CD8-positive, alpha-beta memory T cell (primary cell): ENCODE measurements at regions not wholly inside any gene's neighbourhood (a gene's known extent, or its start where the extent isn't known, plus 50 kb on each side); places are given as distances from the start of the nearest gene placed in this dataset.

Experiments used
- CTCF ChIA-PET: fragments of 350-600 bp; sonication (Branson Sonifier 250); formaldehyde crosslinking; loops from one replicate; lab custom pipeline; 2021; ENCODE audit warnings: antibody characterized with exemption; lab: Charles Lee
- POLR2A ChIA-PET: fragments of 350-600 bp; sonication (Branson Sonifier 250); formaldehyde crosslinking; loops from one replicate; lab custom pipeline; 2021; ENCODE audit warnings: antibody characterized with exemption; lab: Charles Lee
- DNase-seq, 5 donors: peaks; one replicate each; pipeline versions ENCODE4 v3.0.0 to v3.0.0-alpha.2; 2020 to 2022; ENCODE audit warnings: mixed read lengths in 1 of 5
- H3K27ac ChIP-seq: one replicate; pipeline ENCODE4 v1.7.0; 2013; ENCODE audit warnings: low read depth, mild to moderate bottlenecking, low read length, moderate library complexity
- H3K27me3 ChIP-seq: 2 replicates; pipeline ENCODE4 v1.7.0; 2013; ENCODE audit warnings: low read length, mild to moderate bottlenecking; ENCODE audit not compliant: insufficient read depth, poor library complexity, severe bottlenecking
- H3K36me3 ChIP-seq: 2 replicates; pipeline ENCODE4 v1.7.0; 2013; ENCODE audit warnings: mild to moderate bottlenecking, low read length, moderate library complexity; ENCODE audit not compliant: insufficient read depth
- H3K4me1 ChIP-seq: 2 replicates; pipeline ENCODE4 v1.7.0; 2013; ENCODE audit warnings: mild to moderate bottlenecking, low read length, moderate library complexity; ENCODE audit not compliant: insufficient read depth
- H3K4me3 ChIP-seq: 2 replicates; pipeline ENCODE4 v1.7.0; 2013; ENCODE audit warnings: mild to moderate bottlenecking, low read length
- H3K9me3 ChIP-seq: 2 replicates; pipeline ENCODE4 v1.7.0; 2013; ENCODE audit warnings: mild to moderate bottlenecking, low read length
- H3K27ac Mint-ChIP-seq, 8 donors: one replicate each; pipeline ENCODE4 v1.8.0; 2020 to 2021; ENCODE audit warnings: mixed read lengths in 8 of 8, mild to moderate bottlenecking in 6 of 8, inconsistent platforms in 3 of 8, moderate library complexity in 3 of 8
- H3K27me3 Mint-ChIP-seq, 2 donors: one replicate each; pipeline ENCODE4 v1.8.0; 2020 to 2021; ENCODE audit warnings: mixed read lengths in 2 of 2, mild to moderate bottlenecking in 1 of 2, moderate library complexity in 1 of 2
- H3K36me3 Mint-ChIP-seq, 3 donors: one replicate each; pipeline ENCODE4 v1.8.0; 2020 to 2021; ENCODE audit warnings: mixed read lengths in 3 of 3, inconsistent platforms in 1 of 3, mild to moderate bottlenecking in 1 of 3
- H3K4me1 Mint-ChIP-seq, 3 donors: one replicate each; pipeline ENCODE4 v1.8.0; 2020 to 2021; ENCODE audit warnings: mixed read lengths in 3 of 3, inconsistent platforms in 1 of 3, mild to moderate bottlenecking in 1 of 3
- H3K4me3 Mint-ChIP-seq, 7 donors: one replicate each; pipeline ENCODE4 v1.8.0; 2020 to 2021; ENCODE audit warnings: mixed read lengths in 7 of 7, mild to moderate bottlenecking in 6 of 7, moderate library complexity in 4 of 7, inconsistent platforms in 2 of 7
- H3K9me3 Mint-ChIP-seq, 5 donors: one replicate each; pipeline ENCODE4 v1.8.0; 2020 to 2022; ENCODE audit warnings: mixed read lengths in 5 of 5, mild to moderate bottlenecking in 3 of 5, moderate library complexity in 2 of 5, inconsistent platforms in 1 of 5

DNA sequence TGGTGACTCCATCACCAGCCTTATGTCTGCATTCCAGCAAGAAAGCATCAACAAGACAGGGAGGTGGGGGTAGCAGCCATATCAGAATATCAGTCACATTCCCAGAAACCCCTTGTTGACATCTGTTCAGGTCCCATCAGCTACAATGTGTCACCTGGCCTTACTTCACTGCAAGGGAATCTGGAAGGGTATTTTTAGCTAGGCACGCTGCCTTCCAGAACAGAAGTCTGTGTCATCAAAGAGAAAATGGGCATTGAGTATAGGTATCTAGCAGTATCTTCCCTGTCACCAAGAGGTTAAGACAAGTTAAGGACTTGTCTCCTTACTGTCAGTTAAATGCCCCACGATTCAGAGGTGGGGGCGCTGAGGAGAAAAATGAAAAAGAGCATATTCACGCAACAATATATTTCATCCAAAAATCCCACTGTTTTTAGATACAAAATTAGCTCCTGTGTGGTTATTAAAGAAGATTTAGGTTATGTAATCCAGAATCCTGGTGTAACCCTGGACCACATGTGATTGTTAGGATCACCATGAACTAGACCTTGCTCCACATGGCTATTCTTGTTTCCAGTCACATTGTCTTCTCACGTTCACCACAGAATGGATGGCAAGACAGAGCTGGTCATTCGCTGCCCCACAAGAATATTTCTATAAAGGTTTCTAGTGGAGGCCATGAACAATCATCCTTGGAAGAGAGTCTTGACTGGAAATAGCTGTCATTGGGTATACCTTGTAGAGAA is 60.0 kb upstream of the PDHA1 start:
- Mint-ChIP-seq H3K27me3 (peaks cover 16 to 22% of the 10 kb centered on the region in 2 donors), H3K4me3 (no peak overlapping the region), H3K27ac (no peak overlapping the region), H3K9me3 (peaks cover 0 to 4% (median 0%) of the 10 kb centered on the region in 5 donors), H3K36me3 (no peaks in the 10 kb centered on the region), H3K4me1 (no peaks in the 10 kb centered on the region)
- Histone ChIP-seq H3K36me3 (no peaks in the 10 kb centered on the region), H3K4me1 (no peaks in the 10 kb centered on the region), H3K27ac (no peak overlapping the region), H3K27me3 (no peaks in the 10 kb centered on the region), H3K9me3 (no peaks in the 10 kb centered on the region), H3K4me3 (no peak overlapping the region)
- POLR2A ChIA-PET, result no interaction called here
- CTCF ChIA-PET, result no interaction called here
- no peak for DNase-seq

DNA sequence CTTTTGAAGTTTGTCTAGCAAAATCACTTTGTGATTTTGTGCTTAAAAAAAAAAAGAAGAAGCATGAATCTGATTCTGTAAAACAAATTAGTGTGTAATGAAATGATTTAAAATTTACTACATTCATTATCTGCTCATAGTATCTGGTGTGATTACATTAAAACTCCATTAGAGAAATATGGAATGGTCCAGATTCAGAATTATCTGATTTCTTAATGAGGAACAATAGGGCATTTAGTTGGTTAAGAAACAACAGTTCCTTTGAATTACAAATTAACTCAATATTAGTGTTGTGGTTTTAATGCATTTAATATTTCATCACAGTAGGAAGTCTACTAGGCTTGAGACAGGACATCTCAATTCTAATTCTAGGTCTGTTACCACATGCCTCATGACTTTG is 57.9 kb upstream of the PDHA1 start:
- DNase-seq, result no peak
- H3K36me3 ChIP-seq, result no peaks in the 10 kb centered on the region
- H3K27ac ChIP-seq, result no peak overlapping the region
- Mint-ChIP-seq H3K27me3 (peaks cover 20 to 24% of the 10 kb centered on the region in 2 donors), H3K4me1 (no peaks in the 10 kb centered on the region), H3K27ac (no peak overlapping the region), H3K4me3 (no peak overlapping the region), H3K9me3 (peaks cover 0 to 4% (median 0%) of the 10 kb centered on the region in 5 donors), H3K36me3 (no peaks in the 10 kb centered on the region)
- no peaks in the 10 kb centered on the region for H3K9me3 ChIP-seq
- H3K4me1 ChIP-seq, result no peaks in the 10 kb centered on the region
- H3K4me3 ChIP-seq, result no peak overlapping the region
- ChIA-PET POLR2A (no interaction called here), CTCF (no interaction called here)
- H3K27me3 ChIP-seq, result no peaks in the 10 kb centered on the region

DNA sequence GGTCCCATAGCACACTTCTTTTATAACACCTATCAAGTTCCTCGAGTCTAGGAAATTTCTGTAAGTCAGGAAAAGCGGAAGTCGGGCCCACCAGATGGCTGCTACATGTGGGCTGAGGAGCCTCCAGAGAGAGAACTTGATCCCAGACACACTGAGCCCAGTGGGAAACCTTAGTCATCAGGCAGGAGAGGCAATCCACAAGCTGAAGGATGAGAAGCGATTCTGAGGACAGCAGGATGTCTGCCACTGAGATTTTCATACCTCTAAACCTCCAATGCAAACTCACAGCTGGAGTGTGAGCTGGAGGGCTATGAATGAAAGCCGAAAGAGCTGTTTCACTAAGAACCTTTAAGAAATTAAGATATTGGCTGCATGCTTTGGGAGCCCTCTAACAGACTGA is 52.6 kb upstream of the PDHA1 start:
- Mint-ChIP-seq H3K4me3 (no peak overlapping the region), H3K9me3 (no peaks in the 10 kb centered on the region), H3K36me3 (no peaks in the 10 kb centered on the region), H3K4me1 (no peaks in the 10 kb centered on the region), H3K27me3 (peaks cover 16 to 20% of the 10 kb centered on the region in 2 donors), H3K27ac (no peak overlapping the region)
- Histone ChIP-seq H3K4me3 (no peak overlapping the region), H3K4me1 (no peaks in the 10 kb centered on the region), H3K36me3 (no peaks in the 10 kb centered on the region), H3K27me3 (no peaks in the 10 kb centered on the region), H3K9me3 (no peaks in the 10 kb centered on the region), H3K27ac (no peak overlapping the region)
- CTCF ChIA-PET, result no interaction called here
- DNase-seq, result no peak
- POLR2A ChIA-PET, result no interaction called here

DNA sequence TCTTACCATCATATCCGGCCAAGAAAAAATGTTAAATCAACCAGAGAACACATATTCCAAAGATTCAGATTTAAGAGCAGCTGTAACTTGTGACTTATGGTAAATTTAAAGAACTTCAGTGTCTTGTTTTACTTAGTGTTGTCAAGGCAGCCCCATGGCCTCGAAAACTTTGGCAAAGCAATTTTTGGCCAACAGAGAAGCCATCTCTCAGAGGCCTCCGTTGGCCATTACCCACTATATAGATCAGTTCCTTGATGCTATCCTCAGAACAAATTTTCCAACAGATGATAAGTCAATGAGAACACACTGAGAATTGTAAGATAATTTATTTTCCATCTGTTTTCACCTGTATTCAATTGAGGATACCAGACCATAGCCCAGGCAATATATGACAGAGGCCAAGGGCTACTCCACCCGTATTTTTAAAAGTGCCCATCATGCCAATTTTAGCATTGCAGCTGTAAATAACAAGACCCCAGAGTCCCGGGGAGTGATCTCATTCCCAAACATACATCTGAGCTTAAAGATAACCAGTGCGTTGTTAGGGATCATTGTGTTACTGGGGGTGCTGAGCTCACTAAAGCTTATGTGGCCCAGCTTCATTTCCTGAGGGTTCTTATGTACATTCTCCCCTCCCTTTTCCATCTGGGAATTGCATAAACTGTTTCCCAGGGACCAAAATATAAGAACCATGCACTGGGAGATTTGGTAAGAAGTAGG is 50.0 kb upstream of the PDHA1 start:
- POLR2A ChIA-PET, result no interaction called here
- H3K27ac ChIP-seq, result no peak overlapping the region

More for the DNA sequence above, 50.0 kb upstream of the PDHA1 start:
- no peak overlapping the region for H3K27ac Mint-ChIP-seq
- no peaks in the 10 kb centered on the region for H3K36me3 ChIP-seq
- H3K4me3 Mint-ChIP-seq, result no peak overlapping the region
- peaks cover 9 to 14% of the 10 kb centered on the region in 2 donors for H3K27me3 Mint-ChIP-seq
- H3K4me1 ChIP-seq, result no peaks in the 10 kb centered on the region
- CTCF ChIA-PET, result no interaction called here
- no peaks in the 10 kb centered on the region for H3K27me3 ChIP-seq
- no peaks in the 10 kb centered on the region for H3K9me3 Mint-ChIP-seq
- H3K4me3 ChIP-seq, result no peak overlapping the region
- H3K4me1 Mint-ChIP-seq, result no peaks in the 10 kb centered on the region
- no peak for DNase-seq
- no peaks in the 10 kb centered on the region for H3K9me3 ChIP-seq
- H3K36me3 Mint-ChIP-seq, result no peaks in the 10 kb centered on the region
